Left ventricle myocardium inferior (tissue), 1 donor: ENCODE measurements at regions not wholly inside any gene's neighbourhood (a gene's known extent, or its start where the extent isn't known, plus 50 kb on each side); places are given as distances from the start of the nearest gene placed in this dataset.

ENCODE experiments used
- DNase-seq: peaks from one replicate; pipeline ENCODE4 v3.0.0-alpha.2; 2020
- H3K27ac ChIP-seq: fragments of 200-600 bp; replicated peaks from 2 replicates; pipeline ENCODE4 v1.8.0; 2021
- H3K27me3 ChIP-seq: fragments of 200-600 bp; 2 replicates; pipeline ENCODE4 v1.8.0; 2021; ENCODE audit warnings: low read depth
- H3K36me3 ChIP-seq: fragments of 200-600 bp; 2 replicates; pipeline ENCODE4 v1.8.0; 2021
- H3K4me1 ChIP-seq: fragments of 200-600 bp; 2 replicates; pipeline ENCODE4 v1.8.0; 2021
- H3K4me3 ChIP-seq: fragments of 200-600 bp; 2 replicates; pipeline ENCODE4 v1.8.0; 2021; ENCODE audit warnings: mild to moderate bottlenecking, moderate library complexity
- H3K9me3 ChIP-seq: fragments of 200-600 bp; replicated peaks from 2 replicates; pipeline ENCODE4 v1.8.0; 2021
- intact Hi-C: fragments of 100-400 bp; cut with micrococcal nuclease; formaldehyde crosslinking; loops from one replicate; pipeline ENCODE4 v1.11.0; 2022
- TF ChIP-seq, protein P1 (sequence below): fragments of 200-600 bp; IDR thresholded peaks from 2 replicates; pipeline ENCODE4 v1.8.0; 2021; ENCODE audit warnings: antibody characterized with exemption, mild to moderate bottlenecking, borderline replicate concordance
- donor health status: DM: no; HTN: yes; CAD: no; lungs with severe emphysema.

GRCh38 chr22:48197189-48197690 is 1434.8 kb downstream of the TBC1D22A start:
- TF ChIP-seq, protein P1, sequence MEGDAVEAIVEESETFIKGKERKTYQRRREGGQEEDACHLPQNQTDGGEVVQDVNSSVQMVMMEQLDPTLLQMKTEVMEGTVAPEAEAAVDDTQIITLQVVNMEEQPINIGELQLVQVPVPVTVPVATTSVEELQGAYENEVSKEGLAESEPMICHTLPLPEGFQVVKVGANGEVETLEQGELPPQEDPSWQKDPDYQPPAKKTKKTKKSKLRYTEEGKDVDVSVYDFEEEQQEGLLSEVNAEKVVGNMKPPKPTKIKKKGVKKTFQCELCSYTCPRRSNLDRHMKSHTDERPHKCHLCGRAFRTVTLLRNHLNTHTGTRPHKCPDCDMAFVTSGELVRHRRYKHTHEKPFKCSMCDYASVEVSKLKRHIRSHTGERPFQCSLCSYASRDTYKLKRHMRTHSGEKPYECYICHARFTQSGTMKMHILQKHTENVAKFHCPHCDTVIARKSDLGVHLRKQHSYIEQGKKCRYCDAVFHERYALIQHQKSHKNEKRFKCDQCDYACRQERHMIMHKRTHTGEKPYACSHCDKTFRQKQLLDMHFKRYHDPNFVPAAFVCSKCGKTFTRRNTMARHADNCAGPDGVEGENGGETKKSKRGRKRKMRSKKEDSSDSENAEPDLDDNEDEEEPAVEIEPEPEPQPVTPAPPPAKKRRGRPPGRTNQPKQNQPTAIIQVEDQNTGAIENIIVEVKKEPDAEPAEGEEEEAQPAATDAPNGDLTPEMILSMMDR = no peak
- Histone ChIP-seq H3K27ac (no peak overlapping the region), H3K36me3 (no peaks in the 10 kb centered on the region), H3K27me3 (peaks cover 37% of the 10 kb centered on the region), H3K9me3 (peaks cover 12% of the 10 kb centered on the region), H3K4me1 (no peaks in the 10 kb centered on the region), H3K4me3 (no peak overlapping the region)
- no peak for DNase-seq
- intact Hi-C loops = no loop called here

GRCh38 chr22:48192920-48193319 is 1430.5 kb downstream of the TBC1D22A start:
- Histone ChIP-seq H3K9me3 (peaks cover 48% of the 10 kb centered on the region), H3K4me3 (no peak overlapping the region), H3K27me3 (peaks cover 15% of the 10 kb centered on the region), H3K27ac (no peak overlapping the region), H3K36me3 (no peaks in the 10 kb centered on the region), H3K4me1 (no peaks in the 10 kb centered on the region)
- no peak for DNase-seq
- TF ChIP-seq, protein P1 = no peak
- intact Hi-C loops = no loop called here

- Histone ChIP-seq H3K27ac (no peak overlapping the region), H3K27me3 (peaks cover 7% of the 10 kb centered on the region), H3K4me3 (no peak overlapping the region), H3K36me3 (no peaks in the 10 kb centered on the region), H3K9me3 (peaks cover 48% of the 10 kb centered on the region), H3K4me1 (no peaks in the 10 kb centered on the region)
- DNase-seq = no peak
- intact Hi-C loops = no loop called here
- TF ChIP-seq, protein P1 = no peak
Observed at GRCh38 chr22:48192071-48192470, 1429.6 kb downstream of the TBC1D22A start.

DNA sequence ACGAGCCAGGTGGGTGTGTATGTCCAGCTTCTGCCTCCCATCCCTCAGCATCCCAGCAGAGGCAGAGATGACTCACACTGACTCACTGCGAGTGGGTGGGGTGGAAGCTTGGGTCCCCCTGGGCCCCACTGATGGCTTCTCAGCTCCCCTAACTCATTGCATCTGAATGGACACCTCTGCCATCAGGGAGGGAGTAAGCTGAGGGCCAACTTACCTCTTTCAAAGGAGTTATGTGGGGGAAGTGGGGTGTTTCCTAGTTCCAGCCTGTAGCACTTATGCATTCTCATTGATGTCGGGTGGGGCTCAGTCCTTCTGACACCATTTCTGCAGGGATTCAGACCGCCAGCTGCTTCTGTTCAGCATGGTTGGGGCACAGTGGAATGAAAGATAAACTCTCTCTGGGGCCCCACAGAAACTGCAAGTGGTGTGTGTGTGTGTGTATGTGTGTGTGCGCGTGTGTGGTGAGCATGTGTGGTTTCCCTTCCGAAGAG is 1425.8 kb downstream of the TBC1D22A start:
- H3K9me3 ChIP-seq = peaks cover 48% of the 10 kb centered on the region
- no peaks in the 10 kb centered on the region for H3K36me3 ChIP-seq
- H3K4me3 ChIP-seq = no peak overlapping the region
- intact Hi-C loops = no loop called here
- TF ChIP-seq, protein P1 = no peak
- no peak for DNase-seq
- H3K27me3 ChIP-seq = peaks cover 13% of the 10 kb centered on the region
- H3K27ac ChIP-seq = no peak overlapping the region
- no peaks in the 10 kb centered on the region for H3K4me1 ChIP-seq

- intact Hi-C loops = no loop called here
- Histone ChIP-seq H3K36me3 (no peaks in the 10 kb centered on the region), H3K4me3 (no peak overlapping the region), H3K27ac (no peak overlapping the region), H3K27me3 (peaks cover 22% of the 10 kb centered on the region), H3K9me3 (peaks cover 41% of the 10 kb centered on the region), H3K4me1 (no peaks in the 10 kb centered on the region)
- TF ChIP-seq, protein P1 = no peak
- no peak for DNase-seq
Observed at GRCh38 chr22:48187356-48187755, 1424.9 kb downstream of the TBC1D22A start.
